ENCODE measurements at regions not wholly inside any gene's neighbourhood (a gene's known extent, or its start where the extent isn't known, plus 50 kb on each side); places are given as distances from the start of the nearest gene placed in this dataset.

- DNase-seq (ENCODE audit: low read depth), result no peak
- no peak overlapping the region for H3K4me3 ChIP-seq (ENCODE audit: control insufficient read depth, low read depth, low read length)
- TF ChIP-seq, protein P1, sequence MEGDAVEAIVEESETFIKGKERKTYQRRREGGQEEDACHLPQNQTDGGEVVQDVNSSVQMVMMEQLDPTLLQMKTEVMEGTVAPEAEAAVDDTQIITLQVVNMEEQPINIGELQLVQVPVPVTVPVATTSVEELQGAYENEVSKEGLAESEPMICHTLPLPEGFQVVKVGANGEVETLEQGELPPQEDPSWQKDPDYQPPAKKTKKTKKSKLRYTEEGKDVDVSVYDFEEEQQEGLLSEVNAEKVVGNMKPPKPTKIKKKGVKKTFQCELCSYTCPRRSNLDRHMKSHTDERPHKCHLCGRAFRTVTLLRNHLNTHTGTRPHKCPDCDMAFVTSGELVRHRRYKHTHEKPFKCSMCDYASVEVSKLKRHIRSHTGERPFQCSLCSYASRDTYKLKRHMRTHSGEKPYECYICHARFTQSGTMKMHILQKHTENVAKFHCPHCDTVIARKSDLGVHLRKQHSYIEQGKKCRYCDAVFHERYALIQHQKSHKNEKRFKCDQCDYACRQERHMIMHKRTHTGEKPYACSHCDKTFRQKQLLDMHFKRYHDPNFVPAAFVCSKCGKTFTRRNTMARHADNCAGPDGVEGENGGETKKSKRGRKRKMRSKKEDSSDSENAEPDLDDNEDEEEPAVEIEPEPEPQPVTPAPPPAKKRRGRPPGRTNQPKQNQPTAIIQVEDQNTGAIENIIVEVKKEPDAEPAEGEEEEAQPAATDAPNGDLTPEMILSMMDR (conservative IDR thresholded peaks at IDR 0.05; ENCODE audit: control insufficient read depth, insufficient read depth, low read depth, low read length), result no peak
These were observed 211.9 kb downstream of the MYCN start for GRCh38 chr2:16152071-16152927.

- no peak for DNase-seq (ENCODE audit: low read depth)
- TF ChIP-seq, protein P1 (conservative IDR thresholded peaks at IDR 0.05; ENCODE audit: control insufficient read depth, insufficient read depth, low read depth, low read length), result no peak
- no peak overlapping the region for H3K4me3 ChIP-seq (ENCODE audit: control insufficient read depth, low read depth, low read length)
These were observed 211.3 kb downstream of the MYCN start for GRCh38 chr2:16151651-16152050.

DNA sequence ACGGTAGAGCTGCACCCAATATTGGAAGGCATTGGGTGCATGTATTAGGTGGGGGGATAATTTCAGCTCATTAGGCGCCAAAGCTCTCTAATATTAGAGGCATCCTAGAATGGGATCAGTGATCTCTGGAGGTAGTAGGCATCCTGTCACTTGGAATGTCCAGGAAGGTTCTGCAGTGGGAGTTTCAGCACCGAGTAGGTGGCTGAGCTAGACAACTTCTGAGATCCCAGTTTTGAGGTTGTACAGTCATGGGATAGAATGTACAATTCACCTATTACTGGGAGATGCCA, 210.9 kb downstream of the MYCN start:
- no peak overlapping the region for H3K4me3 ChIP-seq (ENCODE audit: control insufficient read depth, low read depth, low read length)
- TF ChIP-seq, protein P1 (conservative IDR thresholded peaks at IDR 0.05; ENCODE audit: control insufficient read depth, insufficient read depth, low read depth, low read length), result no peak
- DNase-seq (ENCODE audit: low read depth), result no peak

DNA sequence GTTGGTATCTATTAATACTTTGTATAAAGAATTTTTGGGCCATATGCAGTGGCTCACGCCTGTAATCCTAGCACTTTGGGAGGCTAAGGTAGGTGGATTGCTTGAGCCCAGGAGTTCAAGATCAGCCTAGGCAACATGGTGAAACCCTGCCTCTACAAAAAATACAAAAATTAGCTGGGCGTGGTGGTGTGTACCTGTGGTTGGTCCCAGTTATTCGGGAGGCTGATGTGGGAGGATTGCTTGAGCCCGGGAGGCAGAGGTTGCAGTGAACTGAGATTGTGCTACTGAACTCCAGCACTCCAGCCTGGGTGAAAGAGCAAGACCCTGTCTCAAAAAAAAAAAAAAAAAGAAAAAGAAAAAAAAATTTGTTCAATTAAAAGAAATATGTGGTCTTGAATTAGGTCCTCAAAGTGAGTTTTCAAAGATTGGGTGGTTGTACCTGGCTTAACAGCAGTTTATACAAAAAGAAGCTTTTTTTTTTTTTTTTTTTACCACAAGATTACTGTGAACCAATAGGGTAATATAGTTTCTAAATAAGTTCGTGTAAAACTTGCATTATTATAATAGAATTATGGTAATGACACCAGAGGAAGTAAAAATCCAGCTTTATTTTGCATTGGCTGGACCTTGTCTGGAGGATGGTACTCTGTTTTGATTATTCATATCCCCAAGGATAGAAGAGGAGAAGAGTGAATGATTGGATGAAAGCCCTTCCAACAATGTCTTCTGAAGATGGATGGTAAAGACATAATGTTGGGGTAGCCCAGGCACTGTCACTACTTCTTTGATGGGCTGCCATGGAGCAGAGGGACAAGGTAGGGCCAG, 210.3 kb downstream of the MYCN start:
- no peak for DNase-seq (ENCODE audit: low read depth)
- TF ChIP-seq, protein P1 (conservative IDR thresholded peaks at IDR 0.05; ENCODE audit: control insufficient read depth, insufficient read depth, low read depth, low read length), result no peak
- no peak overlapping the region for H3K4me3 ChIP-seq (ENCODE audit: control insufficient read depth, low read depth, low read length)

GRCh38 chr2:16149349-16150243, 209.2 kb downstream of the MYCN start:
- DNase-seq (ENCODE audit: low read depth), result no peak
- H3K4me3 ChIP-seq (ENCODE audit: control insufficient read depth, low read depth, low read length), result no peak overlapping the region
- TF ChIP-seq, protein P1 (conservative IDR thresholded peaks at IDR 0.05; ENCODE audit: control insufficient read depth, insufficient read depth, low read depth, low read length), result no peak

GRCh38 chr2:16148632-16149348, 208.4 kb downstream of the MYCN start:
- H3K4me3 ChIP-seq (ENCODE audit: control insufficient read depth, low read depth, low read length), result no peak overlapping the region
- TF ChIP-seq, protein P1 (conservative IDR thresholded peaks at IDR 0.05; ENCODE audit: control insufficient read depth, insufficient read depth, low read depth, low read length), result no peak
- no peak for DNase-seq (ENCODE audit: low read depth)
